CD4-positive, alpha-beta memory T cell (primary cell): ENCODE measurements at regions not wholly inside any gene's neighbourhood (a gene's known extent, or its start where the extent isn't known, plus 50 kb on each side); places are given as distances from the start of the nearest gene placed in this dataset.
"Not testable (repeated sequence)": the region's sequence is repeated elsewhere in the genome, so short reads cannot be mapped to it uniquely, and the experiment has no call there.

ENCODE experiments used
- CTCF ChIA-PET: fragments of 350-600 bp; sonication (Branson Sonifier 250); formaldehyde crosslinking; loops from one replicate; lab custom pipeline; 2021; ENCODE audit warnings: inconsistent platforms; ENCODE audit not compliant: partially characterized antibody; lab: Charles Lee
- POLR2A ChIA-PET: fragments of 350-600 bp; sonication (Branson Sonifier 250); formaldehyde crosslinking; loops from one replicate; lab custom pipeline; 2021; ENCODE audit not compliant: partially characterized antibody; lab: Charles Lee
- DNase-seq, 5 donors: peaks; one replicate each; pipeline versions ENCODE4 v3.0.0 to v3.0.0-alpha.2; 2020 to 2022; ENCODE audit warnings: mixed read lengths in 1 of 5
- H3K27ac ChIP-seq: one replicate; pipeline ENCODE4 v1.7.0; 2013; ENCODE audit warnings: low read depth, low read length
- H3K27me3 ChIP-seq: 2 replicates; pipeline ENCODE4 v1.7.0; 2013; ENCODE audit warnings: mild to moderate bottlenecking, low read length, moderate library complexity; ENCODE audit not compliant: insufficient read depth
- H3K36me3 ChIP-seq: 2 replicates; pipeline ENCODE4 v1.7.0; 2013; ENCODE audit warnings: mild to moderate bottlenecking, low read length, moderate library complexity; ENCODE audit not compliant: insufficient read depth
- H3K4me1 ChIP-seq: 2 replicates; pipeline ENCODE4 v1.7.0; 2013; ENCODE audit warnings: mild to moderate bottlenecking, low read length, moderate library complexity; ENCODE audit not compliant: insufficient read depth
- H3K4me3 ChIP-seq, 2 donors: one replicate each; pipeline ENCODE4 v1.7.0; 2013; ENCODE audit warnings: low read length in 2 of 2, mild to moderate bottlenecking in 1 of 2
- H3K9me3 ChIP-seq, 2 donors: one replicate each; pipeline ENCODE4 v1.7.0; 2013; ENCODE audit warnings: low read length in 2 of 2, control low read depth in 1 of 2; ENCODE audit not compliant: control insufficient read depth in 1 of 2
- H3K27ac Mint-ChIP-seq, 7 donors: one replicate each; pipeline ENCODE4 v1.8.0; 2020 to 2021; ENCODE audit warnings: mixed read lengths in 7 of 7, mild to moderate bottlenecking in 6 of 7, inconsistent platforms in 3 of 7, moderate library complexity in 3 of 7
- H3K27me3 Mint-ChIP-seq, 2 donors: one replicate each; pipeline ENCODE4 v1.8.0; 2020 to 2021; ENCODE audit warnings: mixed read lengths in 2 of 2
- H3K36me3 Mint-ChIP-seq, 2 donors: one replicate each; pipeline ENCODE4 v1.8.0; 2020 to 2021; ENCODE audit warnings: mixed read lengths in 2 of 2, inconsistent platforms in 1 of 2, mild to moderate bottlenecking in 1 of 2
- H3K4me1 Mint-ChIP-seq, 4 donors: one replicate each; pipeline ENCODE4 v1.8.0; 2020 to 2021; ENCODE audit warnings: mixed read lengths in 4 of 4, mild to moderate bottlenecking in 1 of 4
- H3K4me3 Mint-ChIP-seq, 8 donors: one replicate each; pipeline ENCODE4 v1.8.0; 2020 to 2021; ENCODE audit warnings: mixed read lengths in 8 of 8, mild to moderate bottlenecking in 7 of 8, moderate library complexity in 6 of 8, inconsistent platforms in 3 of 8
- H3K9me3 Mint-ChIP-seq, 8 donors: one replicate each; pipeline ENCODE4 v1.8.0; 2020 to 2021; ENCODE audit warnings: mixed read lengths in 8 of 8, mild to moderate bottlenecking in 5 of 8, inconsistent platforms in 3 of 8, moderate library complexity in 1 of 8
- intact Hi-C: fragments of 100-400 bp; cut with micrococcal nuclease; formaldehyde crosslinking; loops from one replicate; pipeline ENCODE4 v1.15.1; 2023

- Histone ChIP-seq H3K4me1 (no peaks in the 10 kb centered on the region), H3K4me3 (no peak overlapping the region), H3K9me3 (no peaks in the 10 kb centered on the region), H3K36me3 (no peaks in the 10 kb centered on the region), H3K27ac (no peak overlapping the region), H3K27me3 (no peaks in the 10 kb centered on the region)
- intact Hi-C loops = no loop called here
- ChIA-PET CTCF (no interaction called here), POLR2A (no interaction called here)
- no peak for DNase-seq
- peaks cover 0 to 15% (median 3%) of the 10 kb centered on the region in 8 donors for H3K9me3 Mint-ChIP-seq
- no peaks in the 10 kb centered on the region for H3K4me1 Mint-ChIP-seq
- H3K27me3 Mint-ChIP-seq = no peaks in the 10 kb centered on the region
- H3K4me3 Mint-ChIP-seq = no peak overlapping the region
- no peaks in the 10 kb centered on the region for H3K36me3 Mint-ChIP-seq
- H3K27ac Mint-ChIP-seq = no peak overlapping the region
Measured at GRCh38 chr13:89393758-89394304, 1722.7 kb downstream of the SLITRK5 start.

- POLR2A ChIA-PET = no interaction called here
- no peak for DNase-seq
- intact Hi-C loops = no loop called here
Measured at GRCh38 chr13:89401264-89401675, 1730.1 kb downstream of the SLITRK5 start.

GRCh38 chr13:89402211-89402610 lies 1731.0 kb downstream of the SLITRK5 start:
- Mint-ChIP-seq H3K36me3 (no peaks in the 10 kb centered on the region), H3K4me3 (no peak overlapping the region), H3K27me3 (no peaks in the 10 kb centered on the region), H3K4me1 (no peaks in the 10 kb centered on the region), H3K9me3 (peaks cover 2 to 23% (median 5%) of the 10 kb centered on the region in 8 donors), H3K27ac (no peak overlapping the region)
- no peaks in the 10 kb centered on the region for H3K36me3 ChIP-seq
- H3K9me3 ChIP-seq = peaks cover 0 to 3% of the 10 kb centered on the region in 2 donors
- no peak overlapping the region for H3K27ac ChIP-seq
- no peaks in the 10 kb centered on the region for H3K27me3 ChIP-seq
- no peak for DNase-seq
- intact Hi-C loops = no loop called here
- H3K4me3 ChIP-seq = no peak overlapping the region
- no peaks in the 10 kb centered on the region for H3K4me1 ChIP-seq
- ChIA-PET POLR2A (no interaction called here), CTCF (no interaction called here)

More at GRCh38 chr13:89401264-89401675, 1730.1 kb downstream of the SLITRK5 start:
- Histone ChIP-seq H3K36me3 (no peaks in the 10 kb centered on the region), H3K27me3 (no peaks in the 10 kb centered on the region), H3K4me3 (no peak overlapping the region), H3K4me1 (no peaks in the 10 kb centered on the region), H3K27ac (no peak overlapping the region), H3K9me3 (peaks cover 0 to 3% of the 10 kb centered on the region in 2 donors)
- no peak overlapping the region for H3K27ac Mint-ChIP-seq
- H3K4me3 Mint-ChIP-seq = no peak overlapping the region
- CTCF ChIA-PET = no interaction called here
- no peaks in the 10 kb centered on the region for H3K4me1 Mint-ChIP-seq
- peaks cover 3 to 23% (median 7%) of the 10 kb centered on the region in 8 donors for H3K9me3 Mint-ChIP-seq
- no peaks in the 10 kb centered on the region for H3K27me3 Mint-ChIP-seq
- no peaks in the 10 kb centered on the region for H3K36me3 Mint-ChIP-seq

- H3K27me3 ChIP-seq, H3K9me3 ChIP-seq, POLR2A ChIA-PET, H3K4me3 Mint-ChIP-seq, H3K4me1 ChIP-seq, DNase-seq, H3K36me3 ChIP-seq, CTCF ChIA-PET, H3K27me3 Mint-ChIP-seq, H3K27ac ChIP-seq, H3K27ac Mint-ChIP-seq, intact Hi-C loops, H3K36me3 Mint-ChIP-seq, H3K4me1 Mint-ChIP-seq, H3K4me3 ChIP-seq: not testable (repeated sequence)
- H3K9me3 Mint-ChIP-seq = peaks cover 0 to 20% (median 3%) of the 10 kb centered on the region in 8 donors
Measured at GRCh38 chr13:89406096-89406495, 1734.9 kb downstream of the SLITRK5 start.

GRCh38 chr13:89407357-89407756 lies 1736.2 kb downstream of the SLITRK5 start:
- intact Hi-C loops = no loop called here
- peaks cover 0 to 15% (median 3%) of the 10 kb centered on the region in 8 donors for H3K9me3 Mint-ChIP-seq

GRCh38 chr13:89432997-89433396 lies 1761.8 kb downstream of the SLITRK5 start:
- no peaks in the 10 kb centered on the region for H3K9me3 ChIP-seq
- H3K4me1 Mint-ChIP-seq = no peaks in the 10 kb centered on the region
- no peak for DNase-seq
- H3K4me1 ChIP-seq = no peaks in the 10 kb centered on the region
- no peaks in the 10 kb centered on the region for H3K36me3 Mint-ChIP-seq
- ChIA-PET CTCF (no interaction called here), POLR2A (no interaction called here)
- intact Hi-C loops = no loop called here
- H3K27ac ChIP-seq = no peak overlapping the region
- H3K9me3 Mint-ChIP-seq = peaks cover 0 to 28% (median 7%) of the 10 kb centered on the region in 8 donors
- H3K27me3 ChIP-seq = no peaks in the 10 kb centered on the region
- H3K4me3 ChIP-seq = no peak overlapping the region
- H3K4me3 Mint-ChIP-seq = no peak overlapping the region
- H3K27me3 Mint-ChIP-seq = no peaks in the 10 kb centered on the region
- H3K36me3 ChIP-seq = no peaks in the 10 kb centered on the region
- no peak overlapping the region for H3K27ac Mint-ChIP-seq

More at GRCh38 chr13:89407357-89407756, 1736.2 kb downstream of the SLITRK5 start:
- Histone ChIP-seq H3K4me3 (no peak overlapping the region), H3K4me1 (no peaks in the 10 kb centered on the region), H3K36me3 (no peaks in the 10 kb centered on the region), H3K9me3 (no peaks in the 10 kb centered on the region), H3K27me3 (no peaks in the 10 kb centered on the region), H3K27ac (no peak overlapping the region)
- no peak overlapping the region for H3K27ac Mint-ChIP-seq
- CTCF ChIA-PET = no interaction called here
- POLR2A ChIA-PET = no interaction called here
- DNase-seq = no peak
- H3K36me3 Mint-ChIP-seq = no peaks in the 10 kb centered on the region
- no peaks in the 10 kb centered on the region for H3K4me1 Mint-ChIP-seq
- no peaks in the 10 kb centered on the region for H3K27me3 Mint-ChIP-seq
- H3K4me3 Mint-ChIP-seq = no peak overlapping the region

GRCh38 chr13:89434624-89435023 lies 1763.5 kb downstream of the SLITRK5 start:
- H3K4me3 Mint-ChIP-seq, H3K9me3 ChIP-seq, H3K4me1 Mint-ChIP-seq, H3K36me3 Mint-ChIP-seq, intact Hi-C loops, H3K36me3 ChIP-seq, H3K27me3 Mint-ChIP-seq, CTCF ChIA-PET, H3K27ac Mint-ChIP-seq, H3K4me1 ChIP-seq, DNase-seq, H3K4me3 ChIP-seq, H3K27me3 ChIP-seq, POLR2A ChIA-PET, H3K27ac ChIP-seq: not testable (repeated sequence)
- peaks cover 0 to 30% (median 6%) of the 10 kb centered on the region in 8 donors for H3K9me3 Mint-ChIP-seq

GRCh38 chr13:89454681-89455080 lies 1783.5 kb downstream of the SLITRK5 start:
- H3K4me1 ChIP-seq = no peaks in the 10 kb centered on the region
- no peaks in the 10 kb centered on the region for H3K27me3 Mint-ChIP-seq
- ChIA-PET POLR2A (no interaction called here), CTCF (no interaction called here)
- peaks cover 2 to 13% (median 4%) of the 10 kb centered on the region in 8 donors for H3K9me3 Mint-ChIP-seq
- no peaks in the 10 kb centered on the region for H3K36me3 Mint-ChIP-seq
- no peaks in the 10 kb centered on the region for H3K36me3 ChIP-seq
- H3K4me3 Mint-ChIP-seq = no peak overlapping the region
- no peaks in the 10 kb centered on the region for H3K27me3 ChIP-seq
- H3K27ac ChIP-seq = no peak overlapping the region
- no peak overlapping the region for H3K4me3 ChIP-seq
- DNase-seq = no peak
- no peak overlapping the region for H3K27ac Mint-ChIP-seq
- intact Hi-C loops = no loop called here
- no peaks in the 10 kb centered on the region for H3K9me3 ChIP-seq
- no peaks in the 10 kb centered on the region for H3K4me1 Mint-ChIP-seq
